ENCODE measurements at regions not wholly inside any gene's neighbourhood (a gene's known extent, or its start where the extent isn't known, plus 50 kb on each side); places are given as distances from the start of the nearest gene placed in this dataset.

- no peaks in the 10 kb centered on the region for H3K79me2 ChIP-seq (replicated peaks; ENCODE audit: insufficient read depth, low read length)
- H3K9ac ChIP-seq (ENCODE audit: low read length): no peak overlapping the region
- TF ChIP-seq EZH2 (IDR thresholded peaks at IDR 0.05; ENCODE audit: borderline replicate concordance, insufficient read depth, low read length, poor library complexity, severe bottlenecking): no peak
- no peaks in the 10 kb centered on the region for H3K9me2 ChIP-seq (ENCODE audit: insufficient read depth, low read length)
- H4K20me1 ChIP-seq (ENCODE audit: insufficient read depth): no peaks in the 10 kb centered on the region
- no peaks in the 10 kb centered on the region for H3K36me3 ChIP-seq (ENCODE audit: insufficient read depth, low read length)
- no peaks in the 10 kb centered on the region for H3K9me3 ChIP-seq (ENCODE audit: low read length)
- H3K4me3 ChIP-seq (ENCODE audit: low read length): no peak overlapping the region
- H2AFZ ChIP-seq (ENCODE audit: low read depth, low read length): no peak overlapping the region
- no peaks in the 10 kb centered on the region for H3K27me3 ChIP-seq (ENCODE audit: insufficient read depth, low read depth, low read length)
- no peak overlapping the region for H3K27ac ChIP-seq (ENCODE audit: low read length)
- no peaks in the 10 kb centered on the region for H3F3A ChIP-seq (ENCODE audit: insufficient read depth, low read length, poor library complexity, severe bottlenecking)
- no peak overlapping the region for H3K4me2 ChIP-seq (ENCODE audit: low read length)
Observed at GRCh38 chr1:220367833-220368232, 95.6 kb upstream of the RAB3GAP2 start.

- Histone ChIP-seq H3K9ac (ENCODE audit: low read length) (no peak overlapping the region), H3K9me2 (ENCODE audit: insufficient read depth, low read length) (no peaks in the 10 kb centered on the region), H3K27ac (ENCODE audit: low read length) (no peak overlapping the region), H3F3A (ENCODE audit: insufficient read depth, low read length, poor library complexity, severe bottlenecking) (no peaks in the 10 kb centered on the region), H3K79me2 (replicated peaks; ENCODE audit: insufficient read depth, low read length) (no peaks in the 10 kb centered on the region), H4K20me1 (ENCODE audit: insufficient read depth) (no peaks in the 10 kb centered on the region), H3K4me3 (ENCODE audit: low read length) (no peak overlapping the region), H3K36me3 (ENCODE audit: insufficient read depth, low read length) (no peaks in the 10 kb centered on the region), H2AFZ (ENCODE audit: low read depth, low read length) (no peak overlapping the region), H3K4me2 (ENCODE audit: low read length) (no peak overlapping the region), H3K27me3 (ENCODE audit: insufficient read depth, low read depth, low read length) (no peaks in the 10 kb centered on the region), H3K9me3 (ENCODE audit: low read length) (no peaks in the 10 kb centered on the region)
- TF ChIP-seq MXI1 (conservative IDR thresholded peaks at IDR 0.05; ENCODE audit: poor library complexity, severe bottlenecking) (no peak), EP300 (conservative IDR thresholded peaks at IDR 0.05; ENCODE audit: poor library complexity, severe bottlenecking) (no peak), RAD21 (conservative IDR thresholded peaks at IDR 0.05) (no peak), EZH2 (IDR thresholded peaks at IDR 0.05; ENCODE audit: borderline replicate concordance, insufficient read depth, low read length, poor library complexity, severe bottlenecking) (no peak), POLR2AphosphoS5 (IDR thresholded peaks at IDR 0.05) (no peak), SMC3 (conservative IDR thresholded peaks at IDR 0.05; ENCODE audit: poor library complexity) (no peak), CTCF (IDR thresholded peaks at IDR 0.05; ENCODE audit: poor library complexity, severe bottlenecking) (no peak), REST (IDR thresholded peaks at IDR 0.05; ENCODE audit: borderline replicate concordance) (no peak), TAF1 (IDR thresholded peaks at IDR 0.05; ENCODE audit: low read depth) (no peak)
Observed at GRCh38 chr1:220366269-220366668, 94.0 kb upstream of the RAB3GAP2 start.
